ENCODE measurements at regions not wholly inside any gene's neighbourhood (a gene's known extent, or its start where the extent isn't known, plus 50 kb on each side); places are given as distances from the start of the nearest gene placed in this dataset.

- TF ChIP-seq EZH2phosphoT487 (IDR thresholded peaks at IDR 0.05; ENCODE audit: insufficient read depth, low read depth) (no peak), EZH2 (IDR thresholded peaks at IDR 0.05; ENCODE audit: insufficient read depth, poor library complexity, severe bottlenecking) (no peak)
Measured at GRCh38 chr20:7346026-7346425, 578.5 kb downstream of the BMP2 start.

All from GM23248 (cell line).